ENCODE measurements at regions not wholly inside any gene's neighbourhood (a gene's known extent, or its start where the extent isn't known, plus 50 kb on each side); places are given as distances from the start of the nearest gene placed in this dataset.

GRCh38 chr2:63678551-63678950, 89.8 kb downstream of the MDH1 start:
- TF ChIP-seq CTCF (IDR thresholded peaks at IDR 0.05): no peak
- TF ChIP-seq POLR2A (IDR thresholded peaks at IDR 0.05): no peak
